OCI-LY7 (cell line): ENCODE measurements at regions not wholly inside any gene's neighbourhood (a gene's known extent, or its start where the extent isn't known, plus 50 kb on each side); places are given as distances from the start of the nearest gene placed in this dataset.
"Not testable (repeated sequence)": the region's sequence is repeated elsewhere in the genome, so short reads cannot be mapped to it uniquely, and the experiment has no call there.

Experiments
- BruUV-seq: library from RNA; stranded (reverse); fragments of 400-500 nt; replicated peaks from 2 replicates; lab custom pipeline; 2021; lab: Mats Ljungman, UMichigan
- CTCF ChIA-PET: fragments of 300-600 bp; sonication (Branson Sonifier 250); formaldehyde crosslinking; loops from one replicate; lab custom pipeline; 2022; ENCODE audit warnings: antibody characterized with exemption; ENCODE audit not compliant: unreplicated experiment; lab: Charles Lee
- POLR2A ChIA-PET: fragments of 300-600 bp; sonication (Branson Sonifier 250); formaldehyde crosslinking; loops from one replicate; lab custom pipeline; 2022; ENCODE audit warnings: antibody characterized with exemption; lab: Charles Lee
- DNase-seq: peaks from one replicate; pipeline ENCODE4 v3.0.0-alpha.2; 2015; ENCODE audit warnings: low spot score
- H2AFZ ChIP-seq: fragments of 200-600 bp; sonication (generic), shearing (Covaris generic); 2 replicates; pipeline ENCODE4 v1.6.1; 2014; ENCODE audit warnings: mild to moderate bottlenecking, antibody characterized with exemption, low read length, moderate library complexity
- H3K27ac ChIP-seq: fragments of 200-600 bp; sonication (generic); 2 replicates; pipeline ENCODE4 v1.5.1; 2014; ENCODE audit warnings: mixed run types, low read depth, mild to moderate bottlenecking, moderate library complexity, low read length, inconsistent platforms; ENCODE audit not compliant: poor library complexity, severe bottlenecking
- H3K36me3 ChIP-seq: fragments of 200-600 bp; sonication (generic); 2 replicates; pipeline ENCODE4 v1.6.1; 2014; ENCODE audit warnings: mild to moderate bottlenecking, antibody characterized with exemption, low read length, moderate library complexity, mixed read lengths; ENCODE audit not compliant: insufficient read depth
- H3K4me1 ChIP-seq: fragments of 200-600 bp; sonication (generic); 2 replicates; pipeline ENCODE4 v1.5.1; 2014; ENCODE audit warnings: mild to moderate bottlenecking, low read length; ENCODE audit not compliant: insufficient read depth, poor library complexity, severe bottlenecking
- H3K4me2 ChIP-seq: fragments of 200-600 bp; sonication (generic); 2 replicates; pipeline ENCODE4 v1.6.1; 2014; ENCODE audit warnings: mild to moderate bottlenecking, low read length
- H3K4me3 ChIP-seq: fragments of 200-600 bp; sonication (generic); 2 replicates; pipeline ENCODE4 v1.5.1; 2014; ENCODE audit warnings: mild to moderate bottlenecking, low read depth, low read length; ENCODE audit not compliant: poor library complexity, severe bottlenecking
- H3K79me2 ChIP-seq: fragments of 200-600 bp; sonication (generic); 2 replicates; pipeline ENCODE4 v1.6.1; 2016; ENCODE audit warnings: low read depth, mild to moderate bottlenecking, low read length, moderate library complexity, mixed read lengths; ENCODE audit not compliant: insufficient read depth
- H3K9me2 ChIP-seq: fragments of 200-600 bp; sonication (generic); 2 replicates; pipeline ENCODE4 v1.6.1; 2016; ENCODE audit warnings: mild to moderate bottlenecking, low read length, mixed read lengths; ENCODE audit not compliant: insufficient read depth
- H3K9me3 ChIP-seq: fragments of 200-600 bp; sonication (generic); 2 replicates; pipeline ENCODE4 v1.6.1; 2014; ENCODE audit warnings: mild to moderate bottlenecking, mixed run types, low read length, mixed read lengths
- H4K20me1 ChIP-seq: fragments of 200-600 bp; sonication (generic); 2 replicates; pipeline ENCODE4 v1.6.1; 2014; ENCODE audit warnings: mild to moderate bottlenecking, antibody characterized with exemption, low read length, moderate library complexity, mixed read lengths; ENCODE audit not compliant: insufficient read depth
- EZH2phosphoT487 ChIP-seq: fragments of 200-600 bp; sonication (generic); IDR thresholded peaks from 2 replicates; pipeline ENCODE4 v1.6.1; 2018; ENCODE audit warnings: low read depth, borderline replicate concordance, mild to moderate bottlenecking, mixed run types, antibody characterized with exemption, low read length, moderate library complexity, mixed read lengths
- intact Hi-C: fragments of 100-400 bp; cut with micrococcal nuclease; formaldehyde crosslinking; loops from one replicate; pipeline ENCODE4 v1.10.0; 2022; ENCODE audit not compliant: unreplicated experiment
- TF ChIP-seq, protein P1 (sequence below): fragments of 200-600 bp; sonication (generic); conservative IDR thresholded peaks from 2 replicates; pipeline ENCODE4 v1.5.1; 2014; ENCODE audit warnings: mild to moderate bottlenecking, antibody characterized with exemption, low read length, moderate library complexity, mixed read lengths

DNA sequence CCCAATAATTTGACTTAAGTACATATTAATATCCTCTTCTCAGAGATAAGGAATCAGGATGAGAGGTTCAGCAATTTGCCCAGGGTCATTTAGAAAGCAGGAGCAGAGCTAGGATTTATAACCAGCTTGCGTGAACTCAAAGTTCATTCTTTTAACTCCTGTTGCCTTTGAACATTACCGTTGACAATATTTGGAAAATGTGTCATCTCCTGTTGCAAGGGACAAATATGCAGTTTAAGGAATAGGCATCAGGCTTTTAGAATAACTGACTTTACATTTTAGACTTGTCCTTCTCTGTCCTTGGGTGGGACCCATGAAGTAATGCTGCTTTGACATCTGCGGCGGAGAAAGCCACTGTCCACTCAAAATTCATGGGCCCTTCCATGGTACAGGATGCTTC is 252.2 kb upstream of the RGMA start:
- Histone ChIP-seq H4K20me1 (no peaks in the 10 kb centered on the region), H3K79me2 (no peaks in the 10 kb centered on the region), H3K9me2 (no peaks in the 10 kb centered on the region), H3K4me1 (no peaks in the 10 kb centered on the region), H3K9me3 (no peaks in the 10 kb centered on the region), H3K36me3 (no peaks in the 10 kb centered on the region), H3K4me2 (no peak overlapping the region), H3K27ac (no peak overlapping the region), H3K4me3 (no peak overlapping the region), H2AFZ (no peak overlapping the region)
- ChIA-PET POLR2A (no interaction called here), CTCF (no interaction called here)
- no TSS peak for BruUV-seq
- TF ChIP-seq EZH2phosphoT487: no peak
- TF ChIP-seq, protein P1, sequence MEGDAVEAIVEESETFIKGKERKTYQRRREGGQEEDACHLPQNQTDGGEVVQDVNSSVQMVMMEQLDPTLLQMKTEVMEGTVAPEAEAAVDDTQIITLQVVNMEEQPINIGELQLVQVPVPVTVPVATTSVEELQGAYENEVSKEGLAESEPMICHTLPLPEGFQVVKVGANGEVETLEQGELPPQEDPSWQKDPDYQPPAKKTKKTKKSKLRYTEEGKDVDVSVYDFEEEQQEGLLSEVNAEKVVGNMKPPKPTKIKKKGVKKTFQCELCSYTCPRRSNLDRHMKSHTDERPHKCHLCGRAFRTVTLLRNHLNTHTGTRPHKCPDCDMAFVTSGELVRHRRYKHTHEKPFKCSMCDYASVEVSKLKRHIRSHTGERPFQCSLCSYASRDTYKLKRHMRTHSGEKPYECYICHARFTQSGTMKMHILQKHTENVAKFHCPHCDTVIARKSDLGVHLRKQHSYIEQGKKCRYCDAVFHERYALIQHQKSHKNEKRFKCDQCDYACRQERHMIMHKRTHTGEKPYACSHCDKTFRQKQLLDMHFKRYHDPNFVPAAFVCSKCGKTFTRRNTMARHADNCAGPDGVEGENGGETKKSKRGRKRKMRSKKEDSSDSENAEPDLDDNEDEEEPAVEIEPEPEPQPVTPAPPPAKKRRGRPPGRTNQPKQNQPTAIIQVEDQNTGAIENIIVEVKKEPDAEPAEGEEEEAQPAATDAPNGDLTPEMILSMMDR: no peak
- no peak for DNase-seq
- intact Hi-C loops: no loop called here

- H3K4me3 ChIP-seq: no peak overlapping the region
- H4K20me1 ChIP-seq: no peaks in the 10 kb centered on the region
- no peaks in the 10 kb centered on the region for H3K4me1 ChIP-seq
- POLR2A ChIA-PET: no interaction called here
- DNase-seq: no peak
- no peak for TF ChIP-seq EZH2phosphoT487
- TF ChIP-seq, protein P1: no peak
- no peaks in the 10 kb centered on the region for H3K9me2 ChIP-seq
- intact Hi-C loops: no loop called here
- H3K36me3 ChIP-seq: no peaks in the 10 kb centered on the region
- no TSS peak for BruUV-seq
- H3K79me2 ChIP-seq: no peaks in the 10 kb centered on the region
- no peak overlapping the region for H3K27ac ChIP-seq
- CTCF ChIA-PET: no interaction called here
- H2AFZ ChIP-seq: no peak overlapping the region
- no peaks in the 10 kb centered on the region for H3K9me3 ChIP-seq
- H3K4me2 ChIP-seq: no peak overlapping the region
These were observed 251.4 kb upstream of the RGMA start for GRCh38 chr15:93340406-93340805.

DNA sequence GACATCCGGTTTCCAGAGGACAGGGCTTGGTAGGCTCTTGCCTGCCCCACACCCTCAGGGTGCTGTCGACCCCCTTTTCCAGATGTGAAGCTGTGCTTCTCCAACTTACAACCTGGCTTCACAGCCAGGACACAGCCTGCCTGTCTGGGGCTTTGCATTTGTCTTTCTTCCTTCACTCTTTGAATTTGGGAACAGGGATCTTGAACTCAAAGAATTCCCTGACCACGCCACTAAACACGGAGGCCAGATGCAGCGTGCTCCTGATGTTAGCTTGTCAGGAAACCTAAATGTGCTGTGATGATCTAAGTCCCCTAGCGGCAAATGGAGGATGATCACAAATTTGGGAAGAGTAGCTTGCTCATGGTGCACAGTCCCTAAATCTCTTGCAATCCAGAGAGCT is 244.8 kb upstream of the RGMA start:
- TF ChIP-seq, protein P1: no peak; the same call in 1 of the 2 replicates
- no peak for TF ChIP-seq EZH2phosphoT487
- CTCF ChIA-PET: no interaction called here

GRCh38 chr15:93333126-93333525 is 244.1 kb upstream of the RGMA start:
- POLR2A ChIA-PET: interaction anchor here (1.3 kb wide), 1 partner anchor 18 kb away, joined by 5 read pairs; no protein-coding TSS in a partner anchor
- H3K27ac ChIP-seq, H3K79me2 ChIP-seq, intact Hi-C loops, H3K9me2 ChIP-seq, DNase-seq, H3K9me3 ChIP-seq, H2AFZ ChIP-seq, H3K4me1 ChIP-seq, BruUV-seq, H3K4me2 ChIP-seq, H3K4me3 ChIP-seq, H4K20me1 ChIP-seq, H3K36me3 ChIP-seq, CTCF ChIA-PET: not testable (repeated sequence)

More for the DNA sequence above, 244.8 kb upstream of the RGMA start:
- H3K9me2 ChIP-seq: no peaks in the 10 kb centered on the region
- BruUV-seq: no TSS peak
- no peak overlapping the region for H3K4me3 ChIP-seq
- no peak for DNase-seq
- no peaks in the 10 kb centered on the region for H3K4me1 ChIP-seq
- H2AFZ ChIP-seq: no peak overlapping the region
- H3K4me2 ChIP-seq: no peak overlapping the region
- POLR2A ChIA-PET: interaction anchor here (0.6 to 1.3 kb wide), 2 partner anchors 18 to 24 kb away, joined by 3 to 5 read pairs; no protein-coding TSS in a partner anchor
- H3K27ac ChIP-seq: no peak overlapping the region
- no peaks in the 10 kb centered on the region for H4K20me1 ChIP-seq
- intact Hi-C loops: no loop called here
- no peaks in the 10 kb centered on the region for H3K79me2 ChIP-seq
- H3K9me3 ChIP-seq: no peaks in the 10 kb centered on the region
- no peaks in the 10 kb centered on the region for H3K36me3 ChIP-seq
